ENCODE measurements at regions not wholly inside any gene's neighbourhood (a gene's known extent, or its start where the extent isn't known, plus 50 kb on each side); places are given as distances from the start of the nearest gene placed in this dataset.

GRCh38 chr12:102781117-102781516 is 135.9 kb downstream of the PAH start:
- H3K27me3 Mint-ChIP-seq (ENCODE audit: insufficient read depth), result no peaks in the 10 kb centered on the region
- no peaks in the 10 kb centered on the region for H3K36me3 Mint-ChIP-seq (ENCODE audit: low read depth)
- H3K4me1 Mint-ChIP-seq (ENCODE audit: low read depth), result no peaks in the 10 kb centered on the region
- H3K4me3 Mint-ChIP-seq, result no peak overlapping the region
- H3K9me3 Mint-ChIP-seq, result no peaks in the 10 kb centered on the region
- TF ChIP-seq, protein P1, sequence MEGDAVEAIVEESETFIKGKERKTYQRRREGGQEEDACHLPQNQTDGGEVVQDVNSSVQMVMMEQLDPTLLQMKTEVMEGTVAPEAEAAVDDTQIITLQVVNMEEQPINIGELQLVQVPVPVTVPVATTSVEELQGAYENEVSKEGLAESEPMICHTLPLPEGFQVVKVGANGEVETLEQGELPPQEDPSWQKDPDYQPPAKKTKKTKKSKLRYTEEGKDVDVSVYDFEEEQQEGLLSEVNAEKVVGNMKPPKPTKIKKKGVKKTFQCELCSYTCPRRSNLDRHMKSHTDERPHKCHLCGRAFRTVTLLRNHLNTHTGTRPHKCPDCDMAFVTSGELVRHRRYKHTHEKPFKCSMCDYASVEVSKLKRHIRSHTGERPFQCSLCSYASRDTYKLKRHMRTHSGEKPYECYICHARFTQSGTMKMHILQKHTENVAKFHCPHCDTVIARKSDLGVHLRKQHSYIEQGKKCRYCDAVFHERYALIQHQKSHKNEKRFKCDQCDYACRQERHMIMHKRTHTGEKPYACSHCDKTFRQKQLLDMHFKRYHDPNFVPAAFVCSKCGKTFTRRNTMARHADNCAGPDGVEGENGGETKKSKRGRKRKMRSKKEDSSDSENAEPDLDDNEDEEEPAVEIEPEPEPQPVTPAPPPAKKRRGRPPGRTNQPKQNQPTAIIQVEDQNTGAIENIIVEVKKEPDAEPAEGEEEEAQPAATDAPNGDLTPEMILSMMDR (IDR thresholded peaks at IDR 0.05), result no peak
- H3K27ac Mint-ChIP-seq, result no peak overlapping the region
- DNase-seq, result no peak

DNA sequence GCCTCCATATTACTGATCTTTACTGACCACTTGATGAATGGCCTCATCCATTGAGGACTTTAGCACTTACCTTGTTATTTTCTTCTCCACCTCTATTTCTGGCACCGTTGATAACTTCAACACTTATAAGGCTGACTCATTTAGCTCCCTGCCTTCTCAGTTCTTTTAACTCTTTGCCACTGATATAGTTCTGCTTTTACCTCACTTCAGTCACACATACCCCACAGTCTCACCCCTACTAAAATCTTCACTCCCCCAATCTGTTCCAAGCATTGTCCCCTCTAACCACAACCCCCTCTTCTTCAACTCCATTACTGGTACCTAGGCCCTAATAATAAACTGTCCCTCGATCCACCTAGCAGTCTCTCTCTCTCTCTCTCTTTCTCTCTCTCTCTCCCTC is 141.0 kb downstream of the PAH start:
- Mint-ChIP-seq H3K9me3 (no peaks in the 10 kb centered on the region), H3K27me3 (ENCODE audit: insufficient read depth) (no peaks in the 10 kb centered on the region; the same call in 1 of the 2 replicates), H3K4me1 (ENCODE audit: low read depth) (no peaks in the 10 kb centered on the region), H3K4me3 (no peak overlapping the region), H3K36me3 (ENCODE audit: low read depth) (no peaks in the 10 kb centered on the region), H3K27ac (no peak overlapping the region)
- DNase-seq, result no peak
- TF ChIP-seq, protein P1 (IDR thresholded peaks at IDR 0.05), result no peak

GRCh38 chr12:102769323-102769916 is 147.6 kb downstream of the PAH start:
- peak; percentile 65 for DNase-seq
- Mint-ChIP-seq H3K9me3 (no peaks in the 10 kb centered on the region), H3K4me3 (peak overlapping the region; percentile 61), H3K36me3 (ENCODE audit: low read depth) (no peaks in the 10 kb centered on the region), H3K27me3 (ENCODE audit: insufficient read depth) (peaks cover 3% of the 10 kb centered on the region; the same call in 1 of the 2 replicates), H3K27ac (no peak overlapping the region), H3K4me1 (ENCODE audit: low read depth) (peaks cover 9% of the 10 kb centered on the region)
- TF ChIP-seq, protein P1 (IDR thresholded peaks at IDR 0.05), result peak; percentile 85

DNA sequence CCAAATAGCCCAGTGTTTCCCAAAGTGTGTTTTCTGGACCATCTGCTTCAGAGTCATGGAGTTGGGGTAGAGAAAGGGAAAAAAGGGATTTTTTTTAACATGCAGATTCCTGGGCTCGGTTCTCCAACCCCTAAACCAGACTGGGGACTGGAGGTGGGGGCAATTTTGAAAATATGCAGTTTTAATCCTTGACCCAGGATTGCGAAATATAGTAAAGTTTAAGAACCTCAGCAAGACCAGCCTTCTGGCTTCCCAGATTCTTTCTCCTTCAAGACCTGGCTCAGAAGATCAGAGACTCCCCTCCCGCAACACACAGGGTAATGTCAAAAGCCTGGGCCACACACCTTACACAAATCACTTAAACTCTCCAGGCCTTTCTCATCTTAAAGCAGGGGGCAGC is 150.1 kb downstream of the PAH start:
- no peak for DNase-seq
- peaks cover 3% of the 10 kb centered on the region; the same call in 1 of the 2 replicates for H3K27me3 Mint-ChIP-seq (ENCODE audit: insufficient read depth)
- no peak overlapping the region for H3K27ac Mint-ChIP-seq
- peaks cover 9% of the 10 kb centered on the region for H3K4me1 Mint-ChIP-seq (ENCODE audit: low read depth)
- H3K9me3 Mint-ChIP-seq, result no peaks in the 10 kb centered on the region
- H3K36me3 Mint-ChIP-seq (ENCODE audit: low read depth), result no peaks in the 10 kb centered on the region
- TF ChIP-seq, protein P1 (IDR thresholded peaks at IDR 0.05), result no peak
- no peak overlapping the region for H3K4me3 Mint-ChIP-seq

DNA sequence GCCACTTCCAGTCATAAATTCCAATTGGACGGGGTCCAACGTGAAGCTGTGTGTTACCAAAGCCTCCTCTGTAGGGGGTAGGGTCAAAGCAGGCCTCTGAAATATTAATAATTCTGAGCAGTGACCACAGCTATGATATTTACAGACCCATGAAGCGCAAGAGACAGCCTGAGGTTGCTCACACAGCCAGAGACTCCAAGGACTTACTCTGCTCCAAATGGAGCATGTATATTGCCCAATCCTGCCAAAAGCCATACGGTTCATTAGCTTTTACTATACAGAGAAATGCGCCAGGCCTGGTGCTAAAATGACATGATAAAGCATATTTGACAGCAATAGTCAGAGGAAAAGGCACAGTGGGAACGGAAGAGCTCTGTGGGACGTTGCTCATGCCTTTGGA is 151.3 kb downstream of the PAH start:
- no peak for DNase-seq
- H3K4me1 Mint-ChIP-seq (ENCODE audit: low read depth), result peaks cover 9% of the 10 kb centered on the region
- no peaks in the 10 kb centered on the region for H3K9me3 Mint-ChIP-seq
- H3K27me3 Mint-ChIP-seq (ENCODE audit: insufficient read depth), result peaks cover 7% of the 10 kb centered on the region
- no peak overlapping the region for H3K4me3 Mint-ChIP-seq
- TF ChIP-seq, protein P1 (IDR thresholded peaks at IDR 0.05), result no peak
- H3K27ac Mint-ChIP-seq, result no peak overlapping the region
- no peaks in the 10 kb centered on the region for H3K36me3 Mint-ChIP-seq (ENCODE audit: low read depth)
